PFSK-1 (cell line): ENCODE measurements at regions not wholly inside any gene's neighbourhood (a gene's known extent, or its start where the extent isn't known, plus 50 kb on each side); places are given as distances from the start of the nearest gene placed in this dataset.

Experiments
- FOXP2 ChIP-seq: optimal IDR thresholded peaks from 2 replicates; pipeline ENCODE3; 2011; ENCODE audit warnings: borderline replicate concordance, control low read depth, inconsistent platforms; ENCODE audit not compliant: insufficient read depth; ENCODE audit errors: extremely low read length, extremely low read depth
- POLR2AphosphoS5 ChIP-seq: IDR thresholded peaks from 2 replicates; pipeline ENCODE4 v1.6.1; 2012; ENCODE audit warnings: low read depth, mild to moderate bottlenecking, control low read depth, low read length, moderate library complexity
- REST ChIP-seq, 2 experiments: IDR thresholded peaks; 2 replicates each; pipeline versions ENCODE4 v1.6.1 to v1.8.0; 2011 to 2012; ENCODE audit warnings: low read depth in 2 of 2, low read length in 2 of 2, control low read depth in 1 of 2, inconsistent platforms in 1 of 2, mild to moderate bottlenecking in 1 of 2, moderate library complexity in 1 of 2; ENCODE audit not compliant: insufficient read depth in 1 of 2
- SIN3A ChIP-seq: IDR thresholded peaks from 2 replicates; pipeline ENCODE4 v1.6.1; 2012; ENCODE audit warnings: mild to moderate bottlenecking, low read length, moderate library complexity, borderline replicate concordance; ENCODE audit not compliant: insufficient read depth
- TAF1 ChIP-seq: IDR thresholded peaks from 2 replicates; pipeline ENCODE4 v1.6.1; 2012; ENCODE audit warnings: low read length, control low read depth, borderline replicate concordance; ENCODE audit not compliant: insufficient read depth

DNA sequence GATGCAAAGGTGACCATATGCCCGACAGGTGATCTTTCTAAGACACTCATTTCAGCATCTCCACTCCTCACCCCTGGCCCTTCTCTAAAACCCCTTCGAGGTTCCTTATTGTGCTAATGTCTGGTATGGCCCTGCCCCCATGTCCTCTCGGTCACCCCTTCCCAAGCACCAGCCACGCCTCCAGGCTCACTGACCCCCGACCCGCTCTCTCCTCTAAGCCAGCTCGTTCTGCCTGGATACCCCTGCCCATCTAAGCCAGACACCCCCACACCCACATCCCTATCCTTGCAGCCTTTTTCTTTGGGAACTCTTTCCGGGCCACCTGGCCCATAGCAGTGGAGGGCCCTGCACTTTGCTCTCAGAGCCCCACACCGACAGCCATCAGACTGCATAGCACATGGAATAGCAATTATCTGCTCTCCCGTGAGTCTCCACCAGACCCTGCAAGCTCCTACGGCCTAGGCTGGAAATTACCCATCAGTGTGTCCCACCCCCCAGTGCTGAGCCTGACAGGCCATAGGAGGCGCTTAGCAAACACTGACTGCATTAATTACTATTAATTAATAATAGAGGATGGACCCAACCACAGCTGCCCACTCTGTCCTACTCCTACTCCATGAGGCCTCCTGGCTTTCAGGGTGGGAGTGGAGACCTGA lies 176.7 kb downstream of the TMEM132E start:
- TF ChIP-seq REST (IDR thresholded peaks at IDR 0.05; ENCODE audit: insufficient read depth in 1 of 2, low read depth in 2 of 2, low read length in 2 of 2) (no peak), SIN3A (no peak), TAF1 (no peak), POLR2AphosphoS5 (no peak), FOXP2 (no peak)

DNA sequence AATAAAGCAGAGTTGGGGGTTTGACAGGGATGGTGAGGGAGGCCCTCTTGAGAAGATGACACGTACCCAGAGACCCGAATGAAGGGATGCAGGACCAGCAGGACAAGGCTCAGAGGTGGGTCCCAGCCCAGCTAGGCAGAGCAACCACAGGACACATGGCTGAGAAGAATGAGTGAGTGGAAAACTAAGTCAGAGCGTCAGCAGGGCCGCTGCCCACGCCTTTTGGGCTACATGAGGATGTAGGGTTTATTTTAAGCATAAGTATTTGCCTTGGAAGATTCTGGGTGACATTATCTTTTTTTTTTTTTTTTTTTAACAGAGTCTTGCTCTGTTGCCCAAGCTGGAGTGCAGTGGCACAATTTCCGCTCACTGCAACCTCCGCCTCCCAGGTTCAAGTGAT lies 176.0 kb downstream of the TMEM132E start:
- TF ChIP-seq FOXP2 = no peak
- no peak for TF ChIP-seq REST (IDR thresholded peaks at IDR 0.05; ENCODE audit: insufficient read depth in 1 of 2, low read depth in 2 of 2, low read length in 2 of 2)
- TF ChIP-seq TAF1 = no peak
- no peak for TF ChIP-seq POLR2AphosphoS5
- TF ChIP-seq SIN3A = no peak

GRCh38 chr17:34750004-34750403 lies 170.6 kb downstream of the TMEM132E start:
- TF ChIP-seq SIN3A (no peak), POLR2AphosphoS5 (no peak), FOXP2 (no peak), TAF1 (no peak), REST (IDR thresholded peaks at IDR 0.05; ENCODE audit: insufficient read depth in 1 of 2, low read depth in 2 of 2, low read length in 2 of 2) (no peak)

DNA sequence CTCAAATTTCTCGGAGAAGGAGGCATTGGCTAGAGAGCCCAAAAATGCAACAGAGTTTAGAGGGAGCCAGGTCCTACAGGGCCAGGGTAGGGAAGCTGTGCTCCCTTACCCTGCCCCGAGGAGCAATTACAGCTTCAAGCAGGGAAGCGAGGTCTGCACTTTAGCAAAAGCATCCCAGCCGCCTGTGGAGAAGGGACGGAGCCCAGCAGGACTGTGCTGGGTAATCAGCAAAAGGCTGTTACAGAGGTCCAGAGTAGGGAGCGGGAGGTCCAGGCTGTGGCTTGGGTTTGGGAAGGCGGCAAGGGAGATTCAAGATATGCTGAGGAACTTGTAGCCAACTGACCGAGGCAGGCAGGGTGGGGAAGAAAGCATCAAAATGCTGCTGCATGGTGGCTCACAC lies 162.6 kb downstream of the TMEM132E start:
- TF ChIP-seq TAF1 (no peak), POLR2AphosphoS5 (no peak), FOXP2 (no peak), SIN3A (no peak), REST (IDR thresholded peaks at IDR 0.05; ENCODE audit: insufficient read depth in 1 of 2, low read depth in 2 of 2, low read length in 2 of 2) (no peak)
